Endodermal cell (in vitro differentiated cells): ENCODE measurements at regions not wholly inside any gene's neighbourhood (a gene's known extent, or its start where the extent isn't known, plus 50 kb on each side); places are given as distances from the start of the nearest gene placed in this dataset.

Experiments
- DNase-seq: peaks from one replicate; pipeline ENCODE4 v3.0.0-alpha.2; 2017
- H3K27ac ChIP-seq: 2 replicates; pipeline ENCODE4 v1.5.1; 2013; ENCODE audit warnings: mild to moderate bottlenecking, low read depth, low read length, moderate library complexity
- H3K27me3 ChIP-seq: 2 replicates; pipeline ENCODE4 v1.6.1; 2013; ENCODE audit warnings: mild to moderate bottlenecking, low read length, moderate library complexity; ENCODE audit not compliant: insufficient read depth, control insufficient read depth, poor library complexity, severe bottlenecking
- H3K36me3 ChIP-seq: 2 replicates; pipeline ENCODE4 v1.7.0; 2013; ENCODE audit warnings: mild to moderate bottlenecking, low read length, moderate library complexity; ENCODE audit not compliant: control insufficient read depth, insufficient read depth
- H3K4me1 ChIP-seq: one replicate; pipeline ENCODE4 v1.7.0; 2013; ENCODE audit warnings: low read length; ENCODE audit not compliant: control insufficient read depth, insufficient read depth
- H3K4me3 ChIP-seq: 2 replicates; pipeline ENCODE4 v1.5.1; 2013; ENCODE audit warnings: mild to moderate bottlenecking, low read length, moderate library complexity
- H3K9ac ChIP-seq: 2 replicates; pipeline ENCODE4 v1.6.1; 2013; ENCODE audit warnings: mild to moderate bottlenecking, low read length, moderate library complexity; ENCODE audit not compliant: poor library complexity, severe bottlenecking; ENCODE audit errors: extremely low read depth
- H3K9me3 ChIP-seq: 2 replicates; pipeline ENCODE4 v1.6.1; 2013; ENCODE audit warnings: mild to moderate bottlenecking, low read length, moderate library complexity; ENCODE audit not compliant: control insufficient read depth
- H3K27ac Mint-ChIP-seq: 2 replicates; pipeline ENCODE4 v1.8.0; 2020; ENCODE audit warnings: mixed read lengths
- H3K27me3 Mint-ChIP-seq: 2 replicates; pipeline ENCODE4 v1.8.0; 2021; ENCODE audit warnings: mild to moderate bottlenecking, mixed read lengths; ENCODE audit not compliant: insufficient read depth
- H3K36me3 Mint-ChIP-seq: 2 replicates; pipeline ENCODE4 v1.8.0; 2020; ENCODE audit warnings: low read depth, mixed read lengths
- H3K4me1 Mint-ChIP-seq: 2 replicates; pipeline ENCODE4 v1.8.0; 2020; ENCODE audit warnings: mixed read lengths
- H3K4me3 Mint-ChIP-seq: 2 replicates; pipeline ENCODE4 v1.8.0; 2020; ENCODE audit warnings: mild to moderate bottlenecking, moderate library complexity, mixed read lengths
- H3K9me3 Mint-ChIP-seq: 2 replicates; pipeline ENCODE4 v1.8.0; 2020; ENCODE audit warnings: mild to moderate bottlenecking, mixed read lengths
- WGBS, 2 experiments: methylation state at CpG; one replicate each; pipeline versions ENCODE4 v1.1.5 to v1.1.7; 2013; ENCODE audit warnings: missing lambda C conversion rate in 2 of 2, mixed read lengths in 1 of 2; ENCODE audit not compliant: insufficient coverage in 1 of 2, insufficient read length in 1 of 2; 5-methylcytosine and 5-hydroxymethylcytosine counted together
- TF ChIP-seq, protein P1 (sequence below): fragments of 200-600 bp; sonication (generic); conservative IDR thresholded peaks from 2 replicates; pipeline ENCODE4 v1.5.0; 2021; ENCODE audit warnings: antibody characterized with exemption, mild to moderate bottlenecking

DNA sequence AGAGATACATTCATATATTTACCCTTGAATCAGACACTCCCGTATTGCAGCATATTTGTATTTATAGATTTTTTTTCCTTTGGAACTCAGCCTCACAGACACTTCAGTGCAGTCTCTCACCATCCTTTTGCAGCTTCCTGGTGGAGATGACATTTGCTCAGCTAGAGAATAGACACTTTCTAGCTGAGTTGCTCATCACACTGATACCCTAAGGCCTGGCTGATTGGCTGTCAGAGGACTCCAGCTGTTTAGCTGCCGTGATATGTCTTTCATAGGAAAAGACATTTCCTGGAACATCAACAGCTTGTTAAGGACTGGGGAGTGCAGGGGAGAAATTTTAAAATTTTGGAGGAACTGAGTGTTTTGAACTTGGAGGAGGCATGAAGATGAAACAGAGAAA, 429.6 kb downstream of the SMARCA1 start:
- Histone ChIP-seq H3K9ac (no peak overlapping the region), H3K36me3 (no peaks in the 10 kb centered on the region), H3K27me3 (no peaks in the 10 kb centered on the region), H3K4me3 (no peak overlapping the region), H3K9me3 (no peaks in the 10 kb centered on the region), H3K27ac (no peak overlapping the region), H3K4me1 (peaks cover 2% of the 10 kb centered on the region)
- 78% methylated on average over 2 of the region's 2 CpGs; no CpG with 5 or more reads in 1 of the 2 experiments for WGBS, 2 experiments
- no peak overlapping the region for H3K4me3 Mint-ChIP-seq
- no peak overlapping the region for H3K27ac Mint-ChIP-seq
- no peaks in the 10 kb centered on the region for H3K36me3 Mint-ChIP-seq
- peaks cover 78% of the 10 kb centered on the region for H3K4me1 Mint-ChIP-seq
- H3K9me3 Mint-ChIP-seq, result no peaks in the 10 kb centered on the region
- DNase-seq, result no peak
- TF ChIP-seq, protein P1, sequence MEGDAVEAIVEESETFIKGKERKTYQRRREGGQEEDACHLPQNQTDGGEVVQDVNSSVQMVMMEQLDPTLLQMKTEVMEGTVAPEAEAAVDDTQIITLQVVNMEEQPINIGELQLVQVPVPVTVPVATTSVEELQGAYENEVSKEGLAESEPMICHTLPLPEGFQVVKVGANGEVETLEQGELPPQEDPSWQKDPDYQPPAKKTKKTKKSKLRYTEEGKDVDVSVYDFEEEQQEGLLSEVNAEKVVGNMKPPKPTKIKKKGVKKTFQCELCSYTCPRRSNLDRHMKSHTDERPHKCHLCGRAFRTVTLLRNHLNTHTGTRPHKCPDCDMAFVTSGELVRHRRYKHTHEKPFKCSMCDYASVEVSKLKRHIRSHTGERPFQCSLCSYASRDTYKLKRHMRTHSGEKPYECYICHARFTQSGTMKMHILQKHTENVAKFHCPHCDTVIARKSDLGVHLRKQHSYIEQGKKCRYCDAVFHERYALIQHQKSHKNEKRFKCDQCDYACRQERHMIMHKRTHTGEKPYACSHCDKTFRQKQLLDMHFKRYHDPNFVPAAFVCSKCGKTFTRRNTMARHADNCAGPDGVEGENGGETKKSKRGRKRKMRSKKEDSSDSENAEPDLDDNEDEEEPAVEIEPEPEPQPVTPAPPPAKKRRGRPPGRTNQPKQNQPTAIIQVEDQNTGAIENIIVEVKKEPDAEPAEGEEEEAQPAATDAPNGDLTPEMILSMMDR, result no peak
- no peaks in the 10 kb centered on the region for H3K27me3 Mint-ChIP-seq

DNA sequence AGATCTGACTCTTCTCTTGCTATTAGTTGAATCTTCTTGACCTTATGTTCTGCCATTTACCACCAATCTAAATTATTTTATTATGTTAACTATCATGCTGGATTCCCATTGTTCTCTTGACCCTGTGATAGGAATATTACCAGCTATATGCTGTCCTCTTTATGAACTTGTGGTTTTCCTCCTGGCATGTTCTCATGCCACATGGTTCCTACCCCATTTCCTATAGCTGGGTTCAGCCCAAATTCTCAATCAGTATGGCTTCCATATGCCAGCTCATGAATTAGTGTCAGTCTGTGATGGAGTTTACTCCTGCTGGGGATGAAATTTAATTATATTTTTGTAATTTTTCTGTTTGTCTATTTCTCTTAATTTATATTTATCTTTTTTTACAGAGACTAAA, 430.5 kb downstream of the SMARCA1 start:
- Mint-ChIP-seq H3K4me3 (no peak overlapping the region), H3K9me3 (no peaks in the 10 kb centered on the region), H3K36me3 (no peaks in the 10 kb centered on the region), H3K4me1 (peaks cover 68% of the 10 kb centered on the region), H3K27me3 (no peaks in the 10 kb centered on the region), H3K27ac (no peak overlapping the region)
- H3K27me3 ChIP-seq, result no peaks in the 10 kb centered on the region
- H3K9me3 ChIP-seq, result no peaks in the 10 kb centered on the region
- no peak overlapping the region for H3K27ac ChIP-seq
- DNase-seq, result no peak
- H3K4me1 ChIP-seq, result peaks cover 1% of the 10 kb centered on the region
- TF ChIP-seq, protein P1, result no peak
- H3K4me3 ChIP-seq, result no peak overlapping the region
- H3K36me3 ChIP-seq, result no peaks in the 10 kb centered on the region
- no peak overlapping the region for H3K9ac ChIP-seq

DNA sequence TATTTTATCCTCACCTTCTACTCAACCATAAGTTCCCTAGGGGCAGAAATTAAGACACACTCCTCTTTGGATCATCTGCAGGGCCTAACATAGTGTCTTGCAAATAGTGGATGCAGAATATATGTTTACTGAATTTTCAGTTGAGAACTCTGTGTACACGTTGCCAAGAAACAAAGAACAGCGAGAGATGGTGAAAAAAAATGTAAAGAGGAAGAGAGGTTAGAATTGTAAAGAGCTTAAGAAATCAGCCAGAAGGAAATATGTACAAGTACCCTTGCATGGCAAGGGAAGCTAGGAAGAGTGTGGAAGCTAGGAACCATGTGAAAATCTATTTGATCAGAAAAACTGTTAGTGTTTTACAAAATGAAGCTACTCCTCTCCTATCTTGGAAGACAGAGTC, 431.0 kb downstream of the SMARCA1 start:
- no peaks in the 10 kb centered on the region for H3K27me3 ChIP-seq
- Mint-ChIP-seq H3K36me3 (peaks cover 5% of the 10 kb centered on the region), H3K27me3 (no peaks in the 10 kb centered on the region), H3K4me3 (peak overlapping the region; percentile 9), H3K27ac (peak overlapping the region; percentile 26), H3K9me3 (peaks cover 5% of the 10 kb centered on the region), H3K4me1 (peaks cover 63% of the 10 kb centered on the region)
- WGBS, 2 experiments, result 40 to 88% methylated on average over 1 to 2 of the region's 2 CpGs
- no peak for DNase-seq
- H3K4me3 ChIP-seq, result peak overlapping the region; percentile 53
- no peaks in the 10 kb centered on the region for H3K9me3 ChIP-seq
- H3K27ac ChIP-seq, result no peak overlapping the region
- TF ChIP-seq, protein P1, result no peak
- no peaks in the 10 kb centered on the region for H3K4me1 ChIP-seq
- H3K9ac ChIP-seq, result no peak overlapping the region
- H3K36me3 ChIP-seq, result no peaks in the 10 kb centered on the region
